SH-SY5Y (cell line): ENCODE measurements at regions not wholly inside any gene's neighbourhood (a gene's known extent, or its start where the extent isn't known, plus 50 kb on each side); places are given as distances from the start of the nearest gene placed in this dataset.

Source experiments
- GATA2 ChIP-seq: IDR thresholded peaks from 2 replicates; pipeline ENCODE4 v1.6.1; 2011; ENCODE audit warnings: mild to moderate bottlenecking, low read depth, low read length
- GATA3 ChIP-seq: IDR thresholded peaks from 2 replicates; pipeline ENCODE4 v1.6.1; 2011; ENCODE audit warnings: low read depth, mild to moderate bottlenecking, low read length, moderate library complexity

GRCh38 chr4:89660444-89661172, 176.4 kb downstream of the SNCA start:
- TF ChIP-seq GATA2 (no peak), GATA3 (no peak)
